Omental fat pad (tissue), 3 donors: ENCODE measurements at regions not wholly inside any gene's neighbourhood (a gene's known extent, or its start where the extent isn't known, plus 50 kb on each side); places are given as distances from the start of the nearest gene placed in this dataset.

Experiments used
- ATAC-seq: fragments of 150-250 bp; one replicate; pipeline ENCODE4 v1.9.1; 2016; ENCODE audit warnings: mild to moderate bottlenecking, moderate library complexity; ENCODE audit not compliant: low FRiP score
- DNase-seq: peaks from one replicate; pipeline ENCODE4 v3.0.0-alpha.2; 2019; ENCODE audit warnings: low spot score
- TF ChIP-seq, protein P1 (sequence below), 3 donors: fragments of 450-650 bp; IDR thresholded peaks; one replicate each; pipeline ENCODE4 v1.5.1; 2016 to 2017; ENCODE audit warnings: antibody characterized with exemption in 3 of 3, mild to moderate bottlenecking in 3 of 3, moderate library complexity in 2 of 3

DNA sequence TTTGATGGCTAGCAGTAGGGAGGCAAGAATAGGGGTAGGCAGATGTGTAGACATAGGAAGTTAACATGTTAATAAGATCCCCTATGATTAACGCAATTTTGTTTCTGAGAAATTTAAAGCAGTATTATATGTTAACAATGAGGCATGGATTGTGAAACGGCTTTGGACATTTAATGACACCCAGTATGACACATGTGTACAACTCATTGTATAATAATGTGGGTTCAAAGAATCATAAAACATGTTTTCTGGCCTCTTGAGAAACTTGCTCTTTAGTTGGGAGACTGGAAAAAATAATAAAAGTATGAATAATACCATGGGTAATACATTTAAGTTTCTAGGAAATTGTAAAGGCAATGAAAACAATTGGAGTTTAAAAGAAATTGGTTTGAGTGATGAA, 332.1 kb upstream of the CDH20 start:
- DNase-seq (no peak), ATAC-seq (no peak)
- TF ChIP-seq, protein P1, sequence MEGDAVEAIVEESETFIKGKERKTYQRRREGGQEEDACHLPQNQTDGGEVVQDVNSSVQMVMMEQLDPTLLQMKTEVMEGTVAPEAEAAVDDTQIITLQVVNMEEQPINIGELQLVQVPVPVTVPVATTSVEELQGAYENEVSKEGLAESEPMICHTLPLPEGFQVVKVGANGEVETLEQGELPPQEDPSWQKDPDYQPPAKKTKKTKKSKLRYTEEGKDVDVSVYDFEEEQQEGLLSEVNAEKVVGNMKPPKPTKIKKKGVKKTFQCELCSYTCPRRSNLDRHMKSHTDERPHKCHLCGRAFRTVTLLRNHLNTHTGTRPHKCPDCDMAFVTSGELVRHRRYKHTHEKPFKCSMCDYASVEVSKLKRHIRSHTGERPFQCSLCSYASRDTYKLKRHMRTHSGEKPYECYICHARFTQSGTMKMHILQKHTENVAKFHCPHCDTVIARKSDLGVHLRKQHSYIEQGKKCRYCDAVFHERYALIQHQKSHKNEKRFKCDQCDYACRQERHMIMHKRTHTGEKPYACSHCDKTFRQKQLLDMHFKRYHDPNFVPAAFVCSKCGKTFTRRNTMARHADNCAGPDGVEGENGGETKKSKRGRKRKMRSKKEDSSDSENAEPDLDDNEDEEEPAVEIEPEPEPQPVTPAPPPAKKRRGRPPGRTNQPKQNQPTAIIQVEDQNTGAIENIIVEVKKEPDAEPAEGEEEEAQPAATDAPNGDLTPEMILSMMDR (IDR thresholded peaks at IDR 0.05): no peak

DNA sequence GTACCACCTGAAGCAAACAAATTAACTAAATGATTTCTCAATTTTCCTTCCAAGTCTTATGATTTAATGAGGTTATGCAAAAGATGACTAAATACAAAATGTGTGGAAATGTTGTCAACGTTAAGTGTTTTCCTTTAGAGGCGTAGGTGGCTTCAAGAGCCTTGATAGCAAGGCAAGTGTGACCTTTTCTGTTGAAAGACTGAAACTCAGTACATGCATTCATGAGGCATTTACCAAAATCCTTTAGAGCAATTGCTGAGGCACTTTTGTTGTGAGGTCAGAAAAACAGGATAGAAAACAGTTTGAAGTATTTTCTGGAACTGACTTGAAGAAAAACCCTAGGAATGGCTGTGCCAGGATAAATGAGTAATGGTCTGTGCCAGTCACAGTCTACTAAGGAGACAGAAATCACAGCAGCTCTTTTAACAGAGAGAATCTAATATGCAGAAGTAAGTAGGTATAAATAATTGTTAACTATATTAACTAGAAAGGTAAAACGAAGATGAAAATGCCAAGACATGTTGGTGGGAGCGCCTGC, 326.5 kb upstream of the CDH20 start:
- no peak for DNase-seq
- TF ChIP-seq, protein P1 (IDR thresholded peaks at IDR 0.05): no peak
- ATAC-seq: no peak

DNA sequence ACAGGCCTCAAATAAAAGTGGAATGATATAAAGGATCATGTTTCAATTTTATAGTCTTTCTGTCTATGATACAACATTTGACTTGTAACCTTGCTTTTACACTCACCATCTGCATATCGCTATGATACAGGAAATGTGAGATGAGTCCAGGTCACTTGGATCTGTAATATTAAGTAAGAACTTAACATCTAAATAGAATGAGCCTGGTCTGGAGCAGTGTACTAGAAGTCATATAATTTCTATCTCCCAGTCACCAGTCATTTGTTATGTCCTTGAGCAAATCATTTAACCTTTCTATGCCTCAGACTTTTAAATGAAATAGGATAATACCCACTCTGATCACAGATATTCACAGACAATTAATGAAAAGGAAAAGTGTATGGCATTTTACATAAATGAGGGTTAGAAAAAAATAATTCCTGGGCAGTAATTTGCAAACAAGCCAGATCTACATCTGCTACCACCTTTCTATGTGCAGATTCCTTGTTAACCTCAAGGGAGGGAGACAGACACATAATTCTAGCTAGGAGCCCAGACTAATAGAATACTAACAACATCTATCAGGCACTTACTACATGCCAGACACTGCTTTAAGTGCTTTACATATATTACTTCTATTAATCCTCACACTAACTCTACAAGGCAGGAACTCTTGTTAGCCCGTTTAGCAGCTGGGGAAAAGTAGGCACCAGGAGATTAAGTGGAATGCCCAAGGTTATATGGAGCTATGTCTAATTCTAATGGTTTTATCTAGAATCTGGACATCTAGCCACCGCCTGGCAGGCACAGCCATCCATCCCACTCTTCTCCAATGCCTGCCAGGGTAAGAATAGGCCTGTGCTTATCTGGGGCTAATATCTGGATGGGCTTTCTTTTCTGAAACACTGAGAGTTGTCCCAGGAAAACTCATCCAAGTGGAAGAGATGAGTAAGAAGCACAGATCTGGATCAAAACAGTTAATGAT, 313.6 kb upstream of the CDH20 start:
- TF ChIP-seq, protein P1 (IDR thresholded peaks at IDR 0.05): no peak
- ATAC-seq: no peak
- no peak for DNase-seq

DNA sequence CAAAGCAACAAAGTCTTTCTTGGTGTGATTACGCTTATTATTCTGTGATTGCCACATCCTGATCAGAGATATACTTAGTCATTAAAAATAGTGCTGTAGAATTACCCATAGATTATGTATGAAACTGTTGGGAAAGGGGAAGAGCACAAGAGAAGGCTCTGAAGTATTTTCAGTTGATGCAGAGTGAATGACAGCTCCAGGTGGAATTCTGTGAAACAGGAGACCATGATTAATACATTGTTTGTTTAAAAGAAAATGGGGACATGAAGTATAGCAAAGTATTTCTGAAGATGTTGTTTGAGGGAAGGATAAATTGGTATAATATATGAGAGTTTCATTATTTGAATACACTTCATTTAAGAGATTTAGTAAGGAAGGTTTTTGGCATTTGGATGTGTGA, 307.6 kb upstream of the CDH20 start:
- TF ChIP-seq, protein P1 (IDR thresholded peaks at IDR 0.05): no peak
- DNase-seq (no peak), ATAC-seq (no peak)

DNA sequence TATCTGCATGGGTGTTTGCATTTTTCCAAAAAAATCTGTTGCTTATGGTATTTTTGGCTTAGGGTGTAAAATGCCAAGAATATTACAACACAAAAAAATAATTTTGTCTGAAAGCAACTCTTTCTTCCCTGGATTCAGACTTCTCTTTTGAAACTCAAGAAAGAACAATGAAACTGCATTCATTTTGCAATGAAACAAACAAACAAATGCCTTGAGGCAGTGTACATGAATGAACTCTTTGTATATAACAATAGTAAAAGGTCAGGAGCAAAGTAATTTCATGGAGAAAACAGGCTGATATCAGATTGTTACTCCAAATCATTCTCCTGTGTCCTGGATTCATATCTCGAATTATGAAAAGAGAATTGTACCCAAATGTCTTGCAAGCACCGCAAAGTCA, 301.6 kb upstream of the CDH20 start:
- DNase-seq (no peak), ATAC-seq (no peak)
- TF ChIP-seq, protein P1 (IDR thresholded peaks at IDR 0.05): no peak

DNA sequence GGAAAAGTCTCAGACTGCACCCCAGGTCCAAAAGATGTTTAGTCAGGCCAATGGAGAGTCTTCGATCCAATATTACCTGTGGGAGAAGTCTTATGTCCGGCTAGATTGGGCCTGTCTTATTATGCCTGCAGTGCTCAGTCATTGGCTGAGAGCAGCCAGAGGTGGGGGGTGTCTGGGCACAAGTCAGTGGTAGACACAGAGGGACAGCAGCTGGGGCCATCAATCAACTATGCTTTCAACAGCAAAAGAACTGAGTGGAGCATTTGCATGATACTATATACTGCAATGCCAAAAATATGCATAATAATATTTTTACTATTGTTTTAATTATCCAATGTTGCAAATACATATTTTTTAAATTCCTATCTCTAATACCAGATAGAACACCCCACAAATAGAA, 298.6 kb upstream of the CDH20 start:
- no peak for DNase-seq
- no peak for ATAC-seq
- TF ChIP-seq, protein P1 (IDR thresholded peaks at IDR 0.05): no peak

DNA sequence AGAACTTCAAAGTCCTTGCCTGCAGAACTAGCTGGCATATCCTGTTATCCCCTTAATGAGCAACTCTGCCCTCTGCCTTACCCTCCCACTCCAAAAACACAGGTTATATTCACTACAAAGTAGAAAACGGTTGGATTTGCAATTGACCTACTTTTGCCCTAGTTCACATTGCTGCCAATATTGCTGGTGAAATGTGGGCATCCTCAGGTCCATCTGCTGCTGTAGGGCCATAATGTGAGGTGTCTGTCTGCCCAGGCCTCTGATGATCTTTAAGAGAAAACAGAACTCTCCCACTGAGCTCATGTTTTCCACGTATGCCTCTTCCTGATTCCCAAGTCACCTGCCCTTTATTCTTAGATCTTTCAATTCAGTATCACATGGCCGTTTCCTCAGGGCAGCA, 294.0 kb upstream of the CDH20 start:
- DNase-seq (no peak), ATAC-seq (no peak)
- TF ChIP-seq, protein P1 (IDR thresholded peaks at IDR 0.05): no peak
